NB4 (cell line): ENCODE measurements at regions not wholly inside any gene's neighbourhood (a gene's known extent, or its start where the extent isn't known, plus 50 kb on each side); places are given as distances from the start of the nearest gene placed in this dataset.

Source experiments
- CTCF ChIP-seq: IDR thresholded peaks from one replicate; pipeline ENCODE4 v1.5.1; 2012; ENCODE audit warnings: low read depth, low read length
- MAX ChIP-seq: IDR thresholded peaks from 2 replicates; pipeline ENCODE4 v1.6.1; 2011; ENCODE audit warnings: low read depth, low read length
- MYC ChIP-seq: IDR thresholded peaks from 2 replicates; pipeline ENCODE4 v1.6.1; 2011; ENCODE audit warnings: low read depth, low read length
- POLR2A ChIP-seq: IDR thresholded peaks from 2 replicates; pipeline ENCODE4 v1.6.1; 2011; ENCODE audit warnings: mild to moderate bottlenecking; ENCODE audit not compliant: insufficient read length; ENCODE audit errors: extremely low read depth

GRCh38 chr12:87439990-87440827 is 589.0 kb downstream of the C12orf50 start:
- TF ChIP-seq CTCF (no peak), POLR2A (no peak), MAX (no peak), MYC (no peak)
